SK-MEL-5 (cell line): ENCODE measurements at regions not wholly inside any gene's neighbourhood (a gene's known extent, or its start where the extent isn't known, plus 50 kb on each side); places are given as distances from the start of the nearest gene placed in this dataset.
"Not testable (repeated sequence)": the region's sequence is repeated elsewhere in the genome, so short reads cannot be mapped to it uniquely, and the experiment has no call there.

Source experiments
- DNase-seq: peaks from one replicate; pipeline ENCODE4 v3.0.0-alpha.2; 2016; ENCODE audit warnings: low read depth, low spot score
- in situ Hi-C: cut with HindIII; loops from 2 replicates; pipeline ENCODE4 v1.10.0; 2016; ENCODE audit warnings: low sequenced_read_pairs, high pct_unique_total_duplicates, low pct_unique_long_range_greater_than_20kb

- in situ Hi-C loops = no loop called here
Observed at GRCh38 chr12:19652386-19652785, 213.1 kb downstream of the AEBP2 start.

GRCh38 chr12:19654650-19655376 is 215.5 kb downstream of the AEBP2 start:
- in situ Hi-C loops = no loop called here

More at GRCh38 chr12:19652386-19652785, 213.1 kb downstream of the AEBP2 start:
- no peak for DNase-seq

GRCh38 chr12:19657118-19657731 is 217.9 kb downstream of the AEBP2 start:
- no peak for DNase-seq
- in situ Hi-C loops = no loop called here

More at GRCh38 chr12:19654650-19655376, 215.5 kb downstream of the AEBP2 start:
- peak; percentile 6 for DNase-seq

GRCh38 chr12:19657732-19658130 is 218.4 kb downstream of the AEBP2 start:
- in situ Hi-C loops = no loop called here
- DNase-seq = no peak

- in situ Hi-C loops = no loop called here
- DNase-seq = no peak
Observed at GRCh38 chr12:19659086-19659485, 219.8 kb downstream of the AEBP2 start.

GRCh38 chr12:19659501-19659900 is 220.2 kb downstream of the AEBP2 start:
- in situ Hi-C loops = no loop called here
- DNase-seq = no peak

GRCh38 chr12:19665121-19665900 is 226.0 kb downstream of the AEBP2 start:
- in situ Hi-C loops = no loop called here
- no peak for DNase-seq

GRCh38 chr12:19666070-19666469 is 226.8 kb downstream of the AEBP2 start:
- in situ Hi-C loops = no loop called here

GRCh38 chr12:19669793-19670192 is 230.5 kb downstream of the AEBP2 start:
- DNase-seq = no peak
- in situ Hi-C loops = no loop called here

More at GRCh38 chr12:19666070-19666469, 226.8 kb downstream of the AEBP2 start:
- no peak for DNase-seq

GRCh38 chr12:19671695-19672094 is 232.4 kb downstream of the AEBP2 start:
- in situ Hi-C loops = no loop called here
- DNase-seq = no peak

- DNase-seq = no peak
- in situ Hi-C loops = no loop called here
Observed at GRCh38 chr12:19674437-19674836, 235.1 kb downstream of the AEBP2 start.

GRCh38 chr12:19675361-19675760 is 236.1 kb downstream of the AEBP2 start:
- in situ Hi-C loops = no loop called here
- no peak for DNase-seq

- in situ Hi-C loops, DNase-seq: not testable (repeated sequence)
Observed at GRCh38 chr12:19678501-19678900, 239.2 kb downstream of the AEBP2 start.

GRCh38 chr12:19681007-19681406 is 241.7 kb downstream of the AEBP2 start:
- DNase-seq = no peak
- in situ Hi-C loops = no loop called here

GRCh38 chr12:19683178-19683927 is 244.1 kb downstream of the AEBP2 start:
- no peak for DNase-seq
- in situ Hi-C loops = no loop called here

- in situ Hi-C loops = no loop called here
- no peak for DNase-seq
Observed at GRCh38 chr12:19687371-19687770, 248.1 kb downstream of the AEBP2 start.

GRCh38 chr12:19688532-19688931 is 249.2 kb downstream of the AEBP2 start:
- DNase-seq = no peak
- in situ Hi-C loops = no loop called here

GRCh38 chr12:19689226-19689625 is 249.9 kb downstream of the AEBP2 start:
- DNase-seq = no peak
- in situ Hi-C loops = no loop called here
